ENCODE measurements at regions not wholly inside any gene's neighbourhood (a gene's known extent, or its start where the extent isn't known, plus 50 kb on each side); places are given as distances from the start of the nearest gene placed in this dataset.

- no peak for TF ChIP-seq CTCF (IDR thresholded peaks at IDR 0.05)
- TF ChIP-seq POLR2A (IDR thresholded peaks at IDR 0.05): no peak
- no peak for TF ChIP-seq POLR2AphosphoS5 (IDR thresholded peaks at IDR 0.05)
- TF ChIP-seq EP300 (IDR thresholded peaks at IDR 0.05): no peak
These were observed 249.2 kb downstream of the FOXA2 start for GRCh38 chr20:22335210-22335609.

All from stomach (tissue), 4 donors.